Activated gamma-delta T cell treated with anti-CD3 and anti-CD28 coated beads, Interleukin-2, amount 50 U/mL, for 16 hours (primary cell): ENCODE measurements at regions not wholly inside any gene's neighbourhood (a gene's known extent, or its start where the extent isn't known, plus 50 kb on each side); places are given as distances from the start of the nearest gene placed in this dataset.
"Not testable (repeated sequence)": the region's sequence is repeated elsewhere in the genome, so short reads cannot be mapped to it uniquely, and the experiment has no call there.

Experiments used
- DNase-seq: peaks from one replicate; pipeline ENCODE4 v3.0.0-alpha.2; 2020; ENCODE audit warnings: low read depth

DNA sequence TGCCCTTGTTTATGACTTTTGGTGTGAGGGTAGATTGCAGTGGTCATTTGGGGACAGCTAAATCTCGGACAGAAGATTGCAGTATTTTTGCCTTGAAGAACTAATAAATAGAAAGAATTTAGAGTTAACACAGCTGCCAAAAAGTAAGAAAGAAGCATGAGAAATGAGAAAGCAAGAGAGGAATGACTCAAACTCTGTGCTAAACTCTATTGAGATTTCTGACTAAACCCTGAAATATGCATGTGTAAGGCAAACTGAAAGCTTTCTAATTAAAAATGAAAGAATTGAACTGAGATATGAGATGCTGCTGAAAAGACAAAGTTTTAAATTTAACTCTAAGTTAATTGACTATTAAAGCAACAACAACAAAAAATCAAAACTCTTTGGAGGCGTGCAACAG is 791.3 kb downstream of the RAB28 start:
- DNase-seq: no peak

DNA sequence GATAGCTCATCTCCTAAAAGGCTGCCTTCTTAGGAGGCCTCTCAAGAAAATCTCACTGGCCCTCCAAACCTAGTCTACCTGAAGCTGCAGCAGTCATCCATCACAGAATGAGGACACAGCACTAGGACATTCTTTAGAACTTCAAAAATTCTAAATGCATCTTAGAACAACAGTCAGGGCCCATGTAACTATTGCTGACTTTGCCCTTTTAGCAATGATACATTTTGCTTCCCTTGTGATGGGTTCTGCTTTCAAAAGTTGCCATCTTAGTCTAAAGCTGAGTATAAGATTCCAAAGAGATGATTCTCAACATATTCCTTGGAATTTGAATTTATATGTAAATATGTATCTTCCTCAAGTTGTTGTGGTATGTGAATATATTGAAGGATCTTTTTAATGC is 793.0 kb downstream of the RAB28 start:
- no peak for DNase-seq

DNA sequence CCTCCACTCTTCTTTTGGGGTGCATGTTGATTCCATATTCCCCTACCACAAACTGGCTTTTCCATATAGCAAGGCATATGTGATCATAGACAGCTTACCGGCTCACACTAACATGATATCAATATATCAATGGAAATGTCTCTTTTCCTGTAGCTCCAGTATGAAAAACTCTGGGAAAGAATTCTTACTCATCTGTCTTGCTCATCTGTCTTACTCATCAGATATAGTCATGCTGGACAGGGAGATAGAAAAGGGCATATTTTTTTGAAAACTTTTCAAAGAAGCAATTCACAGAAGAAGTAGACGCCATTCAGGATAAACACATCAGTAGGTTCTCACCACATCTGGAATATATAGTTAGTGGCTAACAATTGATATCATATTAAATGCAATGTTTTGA is 794.7 kb downstream of the RAB28 start:
- no peak for DNase-seq

DNA sequence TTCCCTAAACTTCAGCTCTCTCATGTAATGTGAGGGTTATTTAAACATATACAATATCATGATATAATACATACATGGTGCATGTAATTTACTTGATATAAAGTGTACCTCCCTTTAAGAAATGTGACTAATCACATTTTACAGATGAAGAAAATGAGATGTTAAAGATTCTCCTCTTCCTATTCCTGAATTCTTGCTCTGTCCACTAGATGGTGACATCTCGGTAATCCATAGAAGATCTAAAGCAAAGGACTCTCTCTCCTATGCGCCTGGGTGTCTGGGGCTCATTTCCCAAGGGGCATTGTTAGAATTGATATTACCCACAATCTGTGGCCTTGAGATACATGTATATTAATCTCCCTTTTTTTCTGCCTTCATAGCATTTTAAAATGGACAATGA is 804.9 kb downstream of the RAB28 start:
- no peak for DNase-seq

DNA sequence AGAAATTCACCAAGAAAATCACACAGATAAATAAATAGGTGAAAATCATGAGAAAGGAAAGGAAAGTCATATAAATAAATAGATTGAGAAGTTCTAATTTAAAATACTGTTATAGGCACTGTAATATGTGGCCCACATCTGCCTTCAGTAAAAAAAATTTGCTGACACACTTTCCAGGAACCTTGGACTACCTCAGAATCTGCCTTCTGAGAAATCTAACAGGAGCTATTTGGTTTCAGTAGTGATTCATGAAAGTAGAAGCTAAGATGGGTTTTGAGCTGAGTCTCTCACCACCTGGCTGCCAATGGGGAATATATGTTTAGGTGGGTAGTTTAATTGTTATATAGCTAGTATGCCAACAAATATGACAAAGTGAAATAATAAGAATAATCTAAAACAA is 810.0 kb downstream of the RAB28 start:
- DNase-seq: no peak

DNA sequence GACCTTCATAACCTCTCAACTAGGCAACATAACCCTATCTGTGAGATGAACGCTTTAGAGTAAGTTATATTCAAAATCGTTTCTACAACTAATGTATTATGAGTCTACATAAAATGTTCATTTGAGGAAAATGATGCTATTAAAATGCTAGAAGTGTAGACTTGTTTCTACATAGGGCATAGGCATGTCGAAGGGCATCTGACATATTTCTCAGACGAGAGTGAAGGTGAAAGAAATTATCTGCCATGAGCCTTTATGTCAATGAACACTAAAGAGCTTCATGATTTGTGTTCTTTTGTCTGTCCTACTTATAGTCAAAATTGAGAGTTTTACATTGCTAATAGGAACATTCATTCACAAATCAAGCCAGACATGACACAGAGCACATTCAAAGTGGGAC is 811.8 kb downstream of the RAB28 start:
- no peak for DNase-seq

DNA sequence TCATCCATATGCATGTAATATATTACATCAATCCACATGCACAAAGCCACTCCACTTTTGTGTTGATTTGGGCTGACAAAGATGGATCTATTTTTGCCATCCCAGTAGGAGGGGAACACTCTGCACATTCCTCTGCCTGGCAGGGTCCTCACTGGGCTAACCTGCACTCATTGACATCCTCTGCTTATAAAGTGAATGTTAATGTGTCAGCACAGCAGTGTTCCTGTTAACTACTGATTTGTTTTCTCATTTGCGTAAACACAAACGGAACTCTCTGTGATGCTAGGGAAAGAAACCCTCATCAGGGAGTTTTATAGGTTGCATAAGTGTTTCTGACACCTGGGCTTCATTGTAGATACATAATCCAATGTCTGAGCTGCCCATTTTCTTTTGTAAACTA is 826.0 kb downstream of the RAB28 start:
- no peak for DNase-seq

DNA sequence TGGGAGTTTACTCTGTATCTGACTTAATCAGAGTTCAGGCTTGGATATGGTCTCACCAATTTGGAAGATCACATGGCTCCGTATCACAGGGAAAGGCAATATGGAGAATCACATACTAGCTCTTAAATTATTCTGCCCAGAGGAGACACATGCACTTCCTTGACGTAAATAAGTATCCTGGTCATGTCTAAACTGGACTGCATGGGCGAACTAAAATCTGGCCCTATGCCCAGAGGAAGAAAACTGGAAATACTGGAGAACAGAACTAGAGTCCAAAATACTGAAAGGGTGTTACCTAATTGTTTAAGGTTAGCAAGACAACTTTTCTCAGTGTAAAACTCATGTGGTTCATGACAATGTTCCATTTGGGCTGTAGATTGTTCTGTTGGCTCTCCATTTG is 832.3 kb downstream of the RAB28 start:
- DNase-seq: no peak

DNA sequence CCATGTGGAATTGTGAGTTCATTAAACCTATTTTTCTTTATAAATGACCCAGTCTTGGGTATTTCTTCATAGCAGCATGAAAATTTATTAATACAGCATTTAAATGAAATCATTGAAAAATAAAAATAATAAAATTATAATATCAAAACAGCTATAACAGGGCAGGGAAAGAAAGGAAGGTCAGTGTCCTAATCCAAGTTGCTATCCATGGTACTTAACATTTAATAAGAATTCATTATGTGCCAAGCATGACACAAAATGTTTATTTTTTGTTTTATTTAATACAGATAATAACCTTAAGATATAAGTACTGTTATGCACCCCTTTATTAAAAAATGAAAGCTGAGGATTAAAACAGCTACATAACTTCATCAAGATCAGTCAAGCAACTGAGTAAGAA is 838.4 kb downstream of the RAB28 start:
- DNase-seq: no peak

DNA sequence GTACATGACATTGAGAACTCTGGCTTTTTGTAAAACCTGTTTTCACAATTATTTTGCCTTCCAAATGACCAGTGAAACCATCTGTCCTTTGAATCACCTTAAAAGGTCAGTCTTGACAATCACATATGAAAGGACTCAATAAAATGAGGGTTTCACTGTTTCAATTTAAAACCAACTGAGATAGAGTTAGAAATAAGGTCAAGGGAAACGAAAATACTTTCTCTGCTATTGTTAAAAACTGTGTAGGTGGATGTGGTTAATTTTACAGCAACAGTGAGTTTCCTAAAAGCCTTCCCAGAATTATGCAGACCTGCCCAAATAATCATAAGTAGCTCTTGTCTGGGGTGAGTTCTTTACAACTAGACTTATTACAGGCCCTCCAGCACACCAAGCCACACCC is 839.9 kb downstream of the RAB28 start:
- DNase-seq: no peak

DNA sequence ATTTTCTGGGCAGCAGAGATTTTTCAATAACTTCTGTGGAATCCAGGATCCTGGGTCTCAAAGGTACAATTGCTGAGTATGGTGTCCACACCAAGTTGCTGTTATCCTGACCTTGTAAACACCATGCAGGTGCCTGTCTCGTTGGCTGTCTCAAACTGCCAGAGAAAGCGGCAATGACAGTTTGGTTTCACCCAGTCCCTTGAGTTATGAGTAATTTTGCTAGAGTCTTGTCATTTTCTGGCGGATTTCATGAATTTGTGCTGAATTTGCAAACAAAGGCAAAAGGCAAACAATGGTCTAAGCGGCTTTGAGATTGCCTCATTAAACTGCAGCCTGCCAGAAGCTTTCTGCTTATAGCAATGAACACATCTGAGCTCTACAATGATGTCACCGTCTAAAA is 847.9 kb downstream of the RAB28 start:
- DNase-seq: no peak

DNA sequence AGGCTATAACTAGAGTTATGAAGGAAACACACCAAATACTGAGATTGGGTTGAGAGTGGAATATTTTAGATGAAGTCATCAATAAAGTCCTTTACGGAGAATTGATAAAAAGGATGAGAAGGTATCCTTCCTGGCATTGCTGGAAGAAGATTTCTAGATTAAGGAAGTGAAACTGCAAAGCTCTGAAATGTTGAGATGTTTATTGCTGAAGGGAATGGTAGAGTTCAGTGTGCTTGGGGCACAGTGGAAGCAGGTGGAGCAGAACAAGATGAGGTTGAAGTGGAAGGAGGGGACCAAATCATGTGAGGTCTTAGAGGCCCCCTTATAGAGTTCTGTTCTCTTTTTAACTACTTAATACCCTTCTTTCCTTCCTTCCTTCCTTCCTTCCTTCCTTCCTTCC is 848.5 kb downstream of the RAB28 start:
- DNase-seq: no peak

DNA sequence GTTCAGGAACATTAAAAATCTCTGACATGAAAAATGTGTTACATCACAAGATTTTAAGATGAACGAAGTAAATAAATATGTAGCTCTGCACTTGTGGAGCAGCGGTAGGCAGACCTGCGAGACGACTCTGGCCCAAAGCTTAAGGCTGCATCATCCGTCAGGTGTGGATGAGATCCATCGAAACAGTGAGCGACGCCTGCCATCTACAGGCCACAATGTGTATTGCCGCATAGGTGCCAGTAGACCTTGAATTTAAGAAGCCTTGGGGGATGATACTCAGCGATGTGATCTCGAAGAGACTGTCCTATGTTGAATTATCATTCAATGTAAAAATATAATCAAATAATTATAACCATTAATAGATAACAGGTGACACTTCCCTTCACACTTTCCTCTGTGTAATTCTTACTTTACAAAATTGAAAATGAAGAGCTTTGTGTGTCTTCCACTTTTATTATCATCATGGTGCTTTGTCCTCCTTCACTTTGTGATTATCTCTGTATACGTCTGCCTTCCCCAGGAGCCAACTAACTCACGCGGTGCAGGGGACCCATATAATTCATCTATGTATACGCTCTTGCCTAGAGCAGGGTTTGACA is 851.0 kb downstream of the RAB28 start:
- peak; percentile 28 for DNase-seq

DNA sequence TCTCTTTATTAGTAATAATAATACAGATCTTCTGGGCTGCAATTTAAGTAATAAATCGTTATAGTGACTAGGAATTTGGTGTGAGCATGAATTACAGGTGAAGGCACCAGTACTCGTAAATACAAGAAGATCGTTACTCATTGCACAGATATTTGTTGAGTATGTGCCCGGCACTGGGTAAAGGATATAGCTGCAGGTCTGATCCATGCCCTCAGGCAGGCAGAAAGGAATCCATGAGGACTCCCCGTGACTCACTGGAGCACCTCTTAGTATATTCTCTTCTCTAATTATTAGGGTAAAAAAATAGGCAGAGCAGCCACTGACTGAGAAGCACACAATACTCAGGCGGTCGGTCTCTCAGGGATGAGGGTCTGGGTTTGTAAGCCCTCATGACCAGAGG is 868.3 kb downstream of the RAB28 start:
- DNase-seq: no peak

DNA sequence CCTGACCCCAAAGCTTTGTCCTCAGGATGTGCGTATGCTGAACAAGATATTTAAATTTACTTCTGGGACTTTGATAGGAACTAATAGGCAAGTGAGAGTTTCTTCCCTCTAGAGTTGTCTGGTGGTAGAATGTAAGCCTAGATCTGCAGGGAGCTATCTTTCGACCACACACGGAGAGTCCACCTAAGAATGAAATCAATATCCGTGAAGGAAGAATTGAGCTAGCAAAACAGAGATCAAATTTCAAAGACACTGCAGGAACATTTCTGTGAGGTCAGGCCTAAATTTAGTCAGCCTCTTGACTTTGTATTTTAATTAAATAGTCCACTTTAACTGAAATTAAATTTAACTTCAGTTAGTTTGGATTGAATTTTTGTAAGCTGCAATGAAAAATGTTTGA is 871.3 kb downstream of the RAB28 start:
- DNase-seq: no peak

DNA sequence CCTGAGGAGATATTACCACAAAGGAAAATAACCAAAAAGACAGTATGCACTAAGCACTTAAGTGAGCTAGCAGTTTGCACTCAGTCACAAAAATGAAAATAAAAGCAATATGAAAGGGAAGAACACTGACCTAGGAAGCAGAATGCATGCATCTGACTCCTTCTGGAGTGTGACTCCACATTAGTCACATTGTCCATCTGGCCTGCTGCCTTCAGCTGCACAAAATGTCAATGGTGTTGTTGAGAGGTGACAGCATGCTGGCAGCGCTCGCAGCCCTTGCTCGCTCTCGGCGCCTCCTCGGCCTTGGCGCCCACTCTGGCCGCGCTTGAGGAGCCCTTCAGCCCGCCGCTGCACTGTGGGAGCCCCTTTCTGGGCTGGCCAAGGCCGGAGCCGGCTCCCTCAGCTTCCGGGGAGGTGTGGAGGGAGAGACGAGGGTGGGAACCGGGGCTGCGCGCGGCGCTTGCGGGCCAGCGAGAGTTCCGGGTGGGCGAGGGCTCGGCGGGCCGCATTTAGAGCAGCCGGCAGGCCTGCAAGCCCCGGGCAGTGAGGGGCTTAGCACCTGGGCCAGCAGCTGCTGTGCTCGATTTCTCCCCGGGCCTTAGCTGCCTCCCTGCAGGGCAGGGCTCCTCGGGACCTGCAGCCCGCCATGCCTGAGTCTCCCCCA is 874.8 kb downstream of the RAB28 start:
- DNase-seq: not testable (repeated sequence)

DNA sequence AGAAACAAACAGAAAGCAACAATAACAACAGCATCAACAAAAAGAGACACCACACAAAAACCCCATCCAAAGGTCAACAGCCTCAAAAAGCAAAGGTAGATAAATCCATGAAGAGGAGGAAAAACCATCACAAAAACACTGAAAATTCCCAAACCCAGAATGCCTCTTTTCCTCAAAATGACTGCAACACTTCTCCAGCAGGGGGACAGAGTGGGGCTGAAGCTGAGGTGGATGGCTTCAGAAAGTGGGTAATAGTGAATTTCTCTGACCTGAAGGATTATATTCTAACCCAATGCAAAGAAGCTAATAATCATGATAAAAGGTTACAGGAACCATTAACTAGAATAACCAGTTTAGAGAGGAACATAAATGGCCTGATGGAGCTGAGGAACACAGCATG is 888.2 kb downstream of the RAB28 start:
- no peak for DNase-seq

DNA sequence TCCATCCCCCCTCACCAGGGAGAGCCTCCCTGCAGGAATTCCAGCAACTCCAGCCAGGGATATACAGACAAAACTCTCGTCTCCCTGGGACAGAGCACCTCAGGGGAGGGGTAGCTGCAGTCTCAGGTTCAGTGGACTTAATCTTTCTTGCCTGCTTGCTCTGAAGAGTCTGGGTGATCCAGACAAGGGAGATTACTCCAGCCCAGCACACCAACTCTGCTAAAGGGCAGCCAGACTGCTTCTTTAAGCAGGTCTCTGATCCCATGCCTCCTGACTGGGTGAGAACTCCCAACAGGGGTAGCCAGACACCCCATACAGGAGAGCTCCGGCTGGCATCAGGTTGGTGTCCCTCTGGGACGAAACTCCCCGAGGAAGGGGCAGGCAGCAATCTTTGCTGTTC is 888.7 kb downstream of the RAB28 start:
- no peak for DNase-seq

DNA sequence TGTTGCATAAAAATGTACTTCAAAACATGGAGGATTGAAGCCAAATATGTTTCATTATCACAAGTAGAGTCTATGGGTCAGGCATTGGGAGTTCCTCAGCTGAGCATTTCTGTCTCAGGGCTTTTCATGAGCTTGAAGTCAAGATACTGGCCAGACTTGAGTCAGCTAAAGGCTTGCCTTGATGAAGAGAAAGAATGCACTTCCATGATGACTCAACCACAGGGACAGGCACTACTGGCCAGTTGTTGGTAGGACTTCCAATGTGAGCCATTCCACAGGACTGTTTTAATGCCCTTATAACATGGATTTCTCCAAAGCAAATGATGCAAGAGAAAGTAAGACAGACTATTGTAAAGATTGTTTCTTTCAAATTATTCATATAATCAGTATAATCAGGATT is 895.6 kb downstream of the RAB28 start:
- DNase-seq: no peak

DNA sequence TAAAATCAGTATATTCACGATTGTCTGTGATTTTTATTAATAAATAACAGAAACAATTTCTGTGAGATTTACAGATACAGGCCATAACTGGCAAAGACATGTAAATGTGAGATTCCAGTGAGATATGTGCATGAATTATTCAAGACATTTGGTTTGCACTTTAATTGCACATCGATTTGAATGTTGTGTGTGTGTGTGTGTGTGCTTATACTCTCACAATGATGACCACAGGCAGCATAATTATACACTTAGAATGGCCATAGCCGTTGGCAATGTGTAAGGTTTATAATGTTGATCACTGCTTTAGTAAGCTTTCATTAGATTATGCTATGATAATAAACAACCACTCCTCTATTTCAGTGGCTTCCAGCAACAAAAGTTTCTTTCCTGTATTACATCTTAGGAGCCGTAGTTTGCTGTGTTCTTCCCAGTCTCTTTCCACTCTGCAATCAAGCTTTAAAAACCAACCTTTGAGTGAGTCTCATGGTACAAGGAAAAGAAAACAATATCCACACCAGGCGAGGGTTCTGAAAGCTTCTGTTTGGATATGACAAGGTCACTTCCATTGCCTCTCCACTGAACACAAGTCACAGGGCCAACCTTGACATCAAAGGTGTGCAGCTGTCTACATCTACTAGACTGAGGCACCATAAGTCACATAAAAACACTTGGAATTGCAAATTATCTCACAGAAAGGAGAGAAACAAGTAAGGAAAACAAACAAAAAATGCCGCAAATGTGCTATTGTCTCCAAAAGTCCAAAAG is 897.7 kb downstream of the RAB28 start:
- DNase-seq: no peak

DNA sequence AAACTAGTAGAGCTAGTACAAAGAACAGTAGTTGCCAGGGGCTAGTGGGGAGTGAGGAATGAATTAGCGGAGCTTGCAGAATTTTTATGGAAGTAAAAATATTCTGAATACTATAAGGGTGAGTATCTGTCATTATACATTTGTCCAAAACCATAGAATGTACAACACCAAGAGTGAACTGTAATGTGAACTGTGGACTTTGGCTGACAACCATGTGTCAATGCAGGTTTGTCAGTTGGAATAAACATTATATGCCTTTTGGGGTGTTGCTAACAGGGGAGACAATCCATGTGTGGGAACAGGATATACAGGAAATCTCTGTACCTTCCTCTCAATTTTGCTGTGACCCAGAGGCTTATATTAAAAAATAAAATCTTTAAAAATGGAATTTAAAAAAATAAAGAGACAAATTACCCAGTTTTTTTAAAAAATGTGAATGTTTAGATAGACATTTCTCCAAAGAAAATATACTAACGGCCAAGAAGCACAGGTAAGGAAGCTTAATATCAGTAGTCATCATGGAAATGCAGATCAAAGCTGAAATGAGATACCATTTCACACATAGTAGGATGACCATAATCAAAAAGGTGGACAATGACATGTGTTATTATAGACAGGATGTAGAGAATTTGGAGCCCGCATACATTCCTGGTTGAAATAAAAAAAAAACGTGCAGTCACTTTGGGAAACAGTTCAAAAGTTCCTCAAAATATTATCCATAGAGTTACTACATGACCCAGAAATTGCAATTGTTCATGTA is 899.8 kb downstream of the RAB28 start:
- no peak for DNase-seq

DNA sequence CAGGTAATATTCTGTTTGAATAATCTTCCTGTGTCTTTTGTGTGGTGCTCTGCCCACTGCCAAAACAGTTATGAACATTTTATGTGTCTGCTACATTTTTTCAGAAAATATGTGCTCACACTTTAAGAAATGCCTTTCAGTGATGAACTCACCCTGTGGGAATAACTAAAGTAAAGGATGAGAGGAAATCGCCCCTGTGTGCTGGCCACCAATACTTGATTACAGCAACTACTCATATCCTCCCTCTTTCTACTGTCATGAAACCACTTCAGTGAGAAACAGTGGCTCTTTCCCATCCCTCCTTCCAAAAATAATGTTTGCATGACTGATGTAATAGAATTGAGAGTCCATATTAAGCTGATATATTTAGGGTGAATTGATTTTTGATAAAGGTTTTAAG is 900.9 kb downstream of the RAB28 start:
- DNase-seq: no peak

DNA sequence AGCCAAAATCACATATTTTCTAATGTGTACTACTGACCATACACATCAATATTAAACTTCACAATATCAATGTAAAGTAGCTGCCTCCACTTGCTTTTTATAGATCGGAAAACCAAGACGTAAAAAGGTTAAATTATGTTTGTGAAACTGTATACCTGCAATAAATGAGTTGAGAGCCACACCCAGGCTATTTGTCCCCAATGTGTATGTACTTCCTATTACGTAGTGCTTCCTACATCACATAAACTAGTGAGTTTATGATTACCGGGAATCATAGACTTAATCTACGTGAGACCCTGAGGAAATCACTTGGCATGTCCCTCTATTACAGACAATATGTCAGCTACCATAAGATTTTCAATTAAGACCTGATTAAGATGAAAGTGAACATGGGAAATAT is 903.4 kb downstream of the RAB28 start:
- no peak for DNase-seq
